HL-60 (cell line): ENCODE measurements at regions not wholly inside any gene's neighbourhood (a gene's known extent, or its start where the extent isn't known, plus 50 kb on each side); places are given as distances from the start of the nearest gene placed in this dataset.

Experiments used
- DNase-seq, 2 experiments: peaks; one replicate each; pipeline ENCODE4 v3.0.0-alpha.2; 2010 to 2020; ENCODE audit warnings: low read depth in 1 of 2, low spot score in 1 of 2
- H3K27ac ChIP-seq: fragments of 250-450 bp; sonication (Bioruptor Pico); replicated peaks from 2 replicates; pipeline ENCODE4 v1.5.1; 2020; ENCODE audit warnings: mild to moderate bottlenecking, moderate library complexity
- H3K27me3 ChIP-seq: fragments of 250-450 bp; sonication (Bioruptor Pico); 2 replicates; pipeline ENCODE4 v1.5.1; 2021; ENCODE audit warnings: mild to moderate bottlenecking, moderate library complexity; ENCODE audit not compliant: insufficient read depth, poor library complexity, severe bottlenecking
- H3K4me3 ChIP-seq: replicated peaks from 2 replicates; pipeline ENCODE4 v1.5.1; 2011; ENCODE audit warnings: mild to moderate bottlenecking, control low read depth, low read length; ENCODE audit not compliant: insufficient read depth
- GABPA ChIP-seq: IDR thresholded peaks from 2 replicates; pipeline ENCODE4 v1.6.1; 2012; ENCODE audit warnings: low read depth
- POLR2AphosphoS5 ChIP-seq: IDR thresholded peaks from 2 replicates; pipeline ENCODE4 v1.6.1; 2012; ENCODE audit warnings: low read depth
- REST ChIP-seq: IDR thresholded peaks from 2 replicates; pipeline ENCODE4 v1.6.1; 2012; ENCODE audit warnings: low read depth; ENCODE audit not compliant: insufficient replicate concordance
- SPI1 ChIP-seq: IDR thresholded peaks from 2 replicates; pipeline ENCODE4 v1.6.1; 2012; ENCODE audit warnings: low read depth, mild to moderate bottlenecking, borderline replicate concordance
- TF ChIP-seq, protein P1 (sequence below): IDR thresholded peaks from one replicate; pipeline ENCODE4 v1.5.1; 2011; ENCODE audit warnings: low read length, control low read depth, inconsistent platforms; ENCODE audit not compliant: insufficient read depth

GRCh38 chr2:75853436-75853835 is 142.7 kb upstream of the GCFC2 start:
- no peak for TF ChIP-seq SPI1
- TF ChIP-seq REST, result no peak
- TF ChIP-seq, protein P1, sequence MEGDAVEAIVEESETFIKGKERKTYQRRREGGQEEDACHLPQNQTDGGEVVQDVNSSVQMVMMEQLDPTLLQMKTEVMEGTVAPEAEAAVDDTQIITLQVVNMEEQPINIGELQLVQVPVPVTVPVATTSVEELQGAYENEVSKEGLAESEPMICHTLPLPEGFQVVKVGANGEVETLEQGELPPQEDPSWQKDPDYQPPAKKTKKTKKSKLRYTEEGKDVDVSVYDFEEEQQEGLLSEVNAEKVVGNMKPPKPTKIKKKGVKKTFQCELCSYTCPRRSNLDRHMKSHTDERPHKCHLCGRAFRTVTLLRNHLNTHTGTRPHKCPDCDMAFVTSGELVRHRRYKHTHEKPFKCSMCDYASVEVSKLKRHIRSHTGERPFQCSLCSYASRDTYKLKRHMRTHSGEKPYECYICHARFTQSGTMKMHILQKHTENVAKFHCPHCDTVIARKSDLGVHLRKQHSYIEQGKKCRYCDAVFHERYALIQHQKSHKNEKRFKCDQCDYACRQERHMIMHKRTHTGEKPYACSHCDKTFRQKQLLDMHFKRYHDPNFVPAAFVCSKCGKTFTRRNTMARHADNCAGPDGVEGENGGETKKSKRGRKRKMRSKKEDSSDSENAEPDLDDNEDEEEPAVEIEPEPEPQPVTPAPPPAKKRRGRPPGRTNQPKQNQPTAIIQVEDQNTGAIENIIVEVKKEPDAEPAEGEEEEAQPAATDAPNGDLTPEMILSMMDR, result no peak
- TF ChIP-seq POLR2AphosphoS5, result no peak
- no peak for TF ChIP-seq GABPA
- no peak for DNase-seq
- Histone ChIP-seq H3K27ac (no peak overlapping the region), H3K4me3 (no peak overlapping the region), H3K27me3 (no peaks in the 10 kb centered on the region)

- no peaks in the 10 kb centered on the region for H3K27me3 ChIP-seq
- TF ChIP-seq POLR2AphosphoS5, result no peak
- TF ChIP-seq REST, result no peak
- TF ChIP-seq, protein P1, result no peak
- no peak for TF ChIP-seq SPI1
- TF ChIP-seq GABPA, result no peak
Observed at GRCh38 chr2:75852639-75853038, 141.9 kb upstream of the GCFC2 start.

DNA sequence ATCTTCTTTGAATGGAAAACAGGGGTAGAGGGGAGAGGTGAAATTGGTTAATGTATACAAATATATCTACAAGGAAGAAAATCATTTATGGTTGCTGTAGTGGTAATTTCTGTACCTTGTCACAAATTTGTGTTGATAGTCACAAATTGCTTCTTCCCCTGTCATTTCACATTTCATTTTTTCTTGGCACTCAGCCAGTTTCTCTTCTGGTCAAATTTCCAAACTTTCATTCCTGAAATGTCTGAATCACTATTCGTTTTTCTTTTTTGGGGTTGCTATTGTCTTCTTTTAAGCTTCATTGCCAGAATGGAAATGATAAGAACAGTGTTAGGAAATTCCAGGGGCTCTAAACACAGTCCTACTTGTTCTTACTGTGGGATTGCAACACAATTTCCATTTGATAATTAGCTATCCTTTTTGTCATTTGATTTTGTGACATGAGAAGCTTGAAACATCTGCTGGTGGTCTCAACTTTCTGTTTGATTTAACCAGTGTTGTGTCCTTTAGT is 136.0 kb upstream of the GCFC2 start:
- TF ChIP-seq, protein P1, result no peak
- no peak for TF ChIP-seq REST
- no peak for TF ChIP-seq SPI1
- TF ChIP-seq POLR2AphosphoS5, result no peak
- TF ChIP-seq GABPA, result no peak
- Histone ChIP-seq H3K27me3 (no peaks in the 10 kb centered on the region), H3K27ac (no peak overlapping the region), H3K4me3 (no peak overlapping the region)
- no peak for DNase-seq

More at GRCh38 chr2:75852639-75853038, 141.9 kb upstream of the GCFC2 start:
- H3K27ac ChIP-seq, result no peak overlapping the region
- no peak overlapping the region for H3K4me3 ChIP-seq
- DNase-seq, result no peak
